ENCODE measurements at regions not wholly inside any gene's neighbourhood (a gene's known extent, or its start where the extent isn't known, plus 50 kb on each side); places are given as distances from the start of the nearest gene placed in this dataset.

- TF ChIP-seq ZNF281 (CRISPR knock-in tag; IDR thresholded peaks at IDR 0.05) (no peak), ERG (CRISPR knock-in tag; IDR thresholded peaks at IDR 0.05) (no peak), E2F4 (CRISPR knock-in tag; IDR thresholded peaks at IDR 0.05; ENCODE audit: borderline replicate concordance, low read depth) (no peak), TCF7 (CRISPR knock-in tag; IDR thresholded peaks at IDR 0.05; ENCODE audit: low read depth) (no peak), ATF3 (CRISPR knock-in tag; conservative IDR thresholded peaks at IDR 0.05) (no peak), IRF1 (CRISPR knock-in tag; IDR thresholded peaks at IDR 0.05) (no peak), HMGA2 (CRISPR knock-in tag; IDR thresholded peaks at IDR 0.05) (no peak), ZNF512 (CRISPR knock-in tag; IDR thresholded peaks at IDR 0.05; ENCODE audit: borderline replicate concordance) (no peak)
These were observed 252.5 kb upstream of the TGFBR2 start (continued) for GRCh38 chr3:30353711-30354467.

GRCh38 chr3:30354513-30354912, 251.9 kb upstream of the TGFBR2 start:
- H3K27me3 Mint-ChIP-seq (ENCODE audit: low read depth), result no peaks in the 10 kb centered on the region
- no peak for DNase-seq (ENCODE audit: low spot score)
- CTCF ChIA-PET, result no interaction called here
- no peaks in the 10 kb centered on the region for H3K9me3 Mint-ChIP-seq
- POLR2A ChIA-PET, result no interaction called here
- H3K36me3 Mint-ChIP-seq, result no peaks in the 10 kb centered on the region
- H3K4me3 Mint-ChIP-seq, result no peak overlapping the region
- no peak for ATAC-seq
- peaks cover 10% of the 10 kb centered on the region for H3K4me1 Mint-ChIP-seq
- no peak overlapping the region for H3K27ac Mint-ChIP-seq
- TF ChIP-seq ELF4 (CRISPR knock-in tag; IDR thresholded peaks at IDR 0.05; ENCODE audit: low read depth), result no peak
- no peak for TF ChIP-seq E2F5 (CRISPR knock-in tag; IDR thresholded peaks at IDR 0.05)
- no peak for TF ChIP-seq ZNF671 (CRISPR knock-in tag; IDR thresholded peaks at IDR 0.05)
- TF ChIP-seq CDX4 (CRISPR knock-in tag; IDR thresholded peaks at IDR 0.05; ENCODE audit: borderline replicate concordance), result no peak
- no peak for TF ChIP-seq E2F1 (CRISPR knock-in tag; IDR thresholded peaks at IDR 0.05)
- no peak for TF ChIP-seq TEAD4 (CRISPR knock-in tag; IDR thresholded peaks at IDR 0.05)
- no peak for TF ChIP-seq MAX (CRISPR knock-in tag; IDR thresholded peaks at IDR 0.05)
- no peak for TF ChIP-seq TEAD1 (CRISPR knock-in tag; IDR thresholded peaks at IDR 0.05)
- no peak for TF ChIP-seq NFATC4 (CRISPR knock-in tag; IDR thresholded peaks at IDR 0.05)
- TF ChIP-seq ZNF423 (CRISPR knock-in tag; IDR thresholded peaks at IDR 0.05), result no peak
- TF ChIP-seq E2F4 (CRISPR knock-in tag; IDR thresholded peaks at IDR 0.05; ENCODE audit: borderline replicate concordance, low read depth), result no peak
- TF ChIP-seq NR1H2 (CRISPR knock-in tag; IDR thresholded peaks at IDR 0.05), result no peak
- TF ChIP-seq ZNF512 (CRISPR knock-in tag; IDR thresholded peaks at IDR 0.05; ENCODE audit: borderline replicate concordance), result no peak
- no peak for TF ChIP-seq IRF2 (CRISPR knock-in tag; IDR thresholded peaks at IDR 0.05; ENCODE audit: borderline replicate concordance, low read depth)
